GM12872 (cell line): ENCODE measurements at regions not wholly inside any gene's neighbourhood (a gene's known extent, or its start where the extent isn't known, plus 50 kb on each side); places are given as distances from the start of the nearest gene placed in this dataset.

ENCODE experiments used
- TF ChIP-seq, protein P1 (sequence below): IDR thresholded peaks from 3 replicates; pipeline ENCODE4 v1.5.1; 2011; ENCODE audit warnings: low read depth, mild to moderate bottlenecking, low read length, moderate library complexity; ENCODE audit not compliant: insufficient read depth

DNA sequence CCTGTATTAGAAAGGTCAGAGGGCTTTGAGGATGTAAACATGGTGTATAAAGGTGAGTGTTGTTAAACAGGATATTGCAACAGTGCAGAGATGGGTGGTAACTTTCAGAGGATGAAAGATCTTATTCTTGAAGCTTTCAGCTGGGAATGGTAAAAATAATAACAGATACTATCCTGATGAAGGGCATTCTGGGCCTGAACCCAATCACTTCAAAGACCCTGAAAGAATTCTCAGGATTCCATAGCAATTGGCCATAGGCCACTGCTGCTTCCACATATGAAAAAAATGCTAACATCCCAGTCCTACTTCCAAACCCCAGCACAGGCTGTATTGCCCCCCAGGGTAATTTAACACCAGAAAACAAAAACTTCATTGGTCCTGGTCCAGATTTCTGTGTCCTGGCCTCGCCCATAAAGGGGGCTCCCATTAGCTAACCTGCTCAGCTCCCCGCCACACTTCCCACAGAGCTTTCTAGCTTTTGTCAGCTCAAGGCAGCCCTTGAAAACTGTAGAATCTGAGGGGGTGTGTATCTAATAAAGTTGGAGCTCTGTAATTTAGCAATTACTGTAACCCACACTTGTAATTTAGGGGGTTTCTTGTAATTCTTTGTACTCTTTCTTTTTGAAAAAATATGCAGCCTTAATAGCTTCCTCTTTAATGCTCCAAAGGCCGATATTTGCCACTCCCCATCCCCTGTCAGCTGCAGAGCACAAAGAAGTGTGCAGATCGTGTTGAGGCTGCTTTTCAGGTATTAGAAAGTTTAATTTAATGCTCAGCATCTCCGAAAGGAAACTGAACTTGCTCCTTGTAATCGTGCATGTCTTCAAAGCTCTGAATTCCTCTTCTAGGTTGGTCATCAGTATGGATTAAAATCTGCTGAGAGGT, 371.5 kb downstream of the SEC14L1 start:
- TF ChIP-seq, protein P1, sequence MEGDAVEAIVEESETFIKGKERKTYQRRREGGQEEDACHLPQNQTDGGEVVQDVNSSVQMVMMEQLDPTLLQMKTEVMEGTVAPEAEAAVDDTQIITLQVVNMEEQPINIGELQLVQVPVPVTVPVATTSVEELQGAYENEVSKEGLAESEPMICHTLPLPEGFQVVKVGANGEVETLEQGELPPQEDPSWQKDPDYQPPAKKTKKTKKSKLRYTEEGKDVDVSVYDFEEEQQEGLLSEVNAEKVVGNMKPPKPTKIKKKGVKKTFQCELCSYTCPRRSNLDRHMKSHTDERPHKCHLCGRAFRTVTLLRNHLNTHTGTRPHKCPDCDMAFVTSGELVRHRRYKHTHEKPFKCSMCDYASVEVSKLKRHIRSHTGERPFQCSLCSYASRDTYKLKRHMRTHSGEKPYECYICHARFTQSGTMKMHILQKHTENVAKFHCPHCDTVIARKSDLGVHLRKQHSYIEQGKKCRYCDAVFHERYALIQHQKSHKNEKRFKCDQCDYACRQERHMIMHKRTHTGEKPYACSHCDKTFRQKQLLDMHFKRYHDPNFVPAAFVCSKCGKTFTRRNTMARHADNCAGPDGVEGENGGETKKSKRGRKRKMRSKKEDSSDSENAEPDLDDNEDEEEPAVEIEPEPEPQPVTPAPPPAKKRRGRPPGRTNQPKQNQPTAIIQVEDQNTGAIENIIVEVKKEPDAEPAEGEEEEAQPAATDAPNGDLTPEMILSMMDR: no peak

GRCh38 chr17:77513045-77513444, 372.3 kb downstream of the SEC14L1 start:
- TF ChIP-seq, protein P1: no peak

DNA sequence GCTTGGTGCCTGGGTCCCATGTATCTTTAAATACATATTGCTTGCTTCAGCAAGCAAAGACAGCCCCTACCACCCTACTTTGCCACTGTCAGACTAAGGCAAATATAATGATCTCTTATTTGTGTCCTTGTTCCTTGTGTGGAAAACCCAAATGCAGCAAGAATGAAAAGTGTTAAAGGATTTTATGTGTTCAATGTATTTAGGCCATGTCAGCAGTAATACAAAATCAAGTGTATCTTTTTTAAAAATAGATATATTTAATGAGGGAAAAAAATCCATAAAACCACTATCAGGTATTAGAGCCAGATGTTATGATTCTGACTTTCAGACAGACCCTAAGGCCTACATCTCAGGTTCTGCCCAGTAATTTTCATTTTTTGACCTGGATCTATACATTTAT, 374.5 kb downstream of the SEC14L1 start:
- TF ChIP-seq, protein P1: no peak

DNA sequence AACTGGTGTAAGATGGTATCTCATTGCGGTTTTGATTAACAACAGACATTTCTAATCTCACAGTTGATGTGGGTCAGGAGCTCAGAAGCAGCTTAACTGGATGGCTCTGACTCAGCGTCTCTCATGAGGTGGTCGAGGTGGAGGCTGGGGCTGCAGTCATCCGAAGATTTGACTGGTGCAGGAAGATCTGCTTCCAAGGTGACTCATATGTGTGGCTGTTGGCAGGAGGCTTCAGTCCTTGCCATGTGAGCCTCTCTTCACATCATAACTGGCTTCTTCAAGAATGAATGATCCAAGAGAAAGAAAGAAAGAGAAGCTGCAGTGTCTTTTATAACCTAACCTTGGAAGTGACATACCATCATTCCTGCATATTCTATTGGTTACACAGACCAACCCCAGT, 376.1 kb downstream of the SEC14L1 start:
- TF ChIP-seq, protein P1: no peak

GRCh38 chr17:77521076-77521475, 380.3 kb downstream of the SEC14L1 start:
- TF ChIP-seq, protein P1: no peak

- TF ChIP-seq, protein P1: no peak
Observed at GRCh38 chr17:77523540-77523939, 382.8 kb downstream of the SEC14L1 start.

DNA sequence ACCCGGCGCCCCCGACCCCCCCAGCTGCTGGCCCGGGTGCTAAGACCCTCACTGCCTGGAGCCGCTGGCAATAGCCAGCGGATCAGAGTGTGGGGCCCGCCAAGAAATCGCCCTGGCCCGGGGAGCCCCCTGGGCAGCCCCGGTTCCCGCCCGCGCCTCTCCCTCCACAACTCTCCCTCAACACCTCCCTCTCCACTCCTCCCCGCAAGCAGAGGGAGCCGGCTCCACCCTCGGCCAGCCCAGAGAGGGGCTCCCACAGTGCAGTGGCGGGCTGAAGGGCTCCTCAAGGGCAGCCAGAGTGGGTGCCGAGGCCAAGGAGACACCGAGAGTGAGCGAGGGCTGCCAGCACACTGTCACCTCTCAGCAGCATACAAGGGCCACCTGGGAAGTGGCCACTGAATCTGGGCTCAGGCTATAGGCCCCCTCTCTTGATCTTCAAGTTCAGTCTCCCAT, 385.5 kb downstream of the SEC14L1 start:
- TF ChIP-seq, protein P1: no peak
